GM21528 (cell line): ENCODE measurements at regions not wholly inside any gene's neighbourhood (a gene's known extent, or its start where the extent isn't known, plus 50 kb on each side); places are given as distances from the start of the nearest gene placed in this dataset.
A peak's percentile ranks its signal among the peaks of the same experiment; 100 is the strongest.

Experiments used
- ATAC-seq: cut with Tn5 transposase; IDR thresholded peaks from one replicate; pipeline ENCODE4 v1.9.1; 2021; ENCODE audit warnings: mild to moderate bottlenecking, moderate library complexity; ENCODE audit not compliant: unreplicated experiment, low FRiP score

DNA sequence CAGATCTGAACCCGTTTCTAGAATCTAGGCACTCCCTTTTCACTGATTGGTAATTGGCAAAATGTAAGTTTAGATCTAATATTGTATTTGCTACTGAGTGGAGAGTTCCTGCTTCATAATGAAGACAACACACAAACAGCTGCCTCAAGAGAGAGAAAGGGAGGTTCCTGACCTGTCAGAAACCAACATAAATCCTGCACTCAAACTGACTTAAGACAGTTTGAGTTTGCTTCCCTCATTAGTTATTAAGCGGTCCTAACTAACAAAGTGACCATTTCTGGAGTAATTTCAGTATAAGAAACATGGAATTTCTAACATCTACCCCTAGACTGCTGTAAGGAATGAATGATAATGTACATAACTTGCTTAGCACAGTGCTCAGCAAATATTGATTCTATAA, 191.2 kb downstream of the METTL4 start:
- no peak for ATAC-seq

DNA sequence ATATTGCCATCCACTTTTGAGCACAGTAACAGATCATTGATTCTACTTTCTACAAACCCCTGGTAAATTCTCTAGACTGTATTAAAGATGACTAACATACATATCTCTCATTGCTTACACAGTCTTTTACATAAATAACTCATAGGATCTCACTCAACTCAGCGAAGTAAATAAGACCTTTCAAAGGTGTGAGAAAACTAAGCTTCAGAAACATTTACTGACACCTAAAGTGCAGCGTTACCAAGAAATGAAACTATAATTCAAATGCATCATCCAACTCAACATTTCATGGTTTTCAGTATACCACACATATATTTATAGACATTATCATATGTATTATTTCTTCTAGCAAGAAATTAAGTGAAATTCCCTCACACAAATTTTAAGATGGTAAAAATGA, 189.8 kb downstream of the METTL4 start:
- ATAC-seq: no peak

DNA sequence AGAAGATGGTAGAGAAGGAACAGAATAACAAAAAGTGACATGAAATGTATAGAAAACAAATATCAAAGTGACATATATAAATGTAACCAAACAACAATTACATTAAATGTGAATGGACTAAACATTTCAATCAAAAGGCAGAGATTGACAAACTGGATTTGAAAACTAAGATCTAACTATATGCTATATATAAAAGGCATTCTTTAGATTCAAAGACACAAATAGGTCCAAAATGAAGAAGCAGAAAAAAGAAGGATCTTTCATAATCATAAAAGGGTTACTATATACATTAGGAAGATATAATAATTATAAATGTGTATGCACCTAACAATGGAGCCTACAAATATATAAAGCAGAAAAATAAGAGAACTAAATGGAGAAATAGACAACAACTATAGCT, 183.7 kb downstream of the METTL4 start:
- ATAC-seq: no peak

DNA sequence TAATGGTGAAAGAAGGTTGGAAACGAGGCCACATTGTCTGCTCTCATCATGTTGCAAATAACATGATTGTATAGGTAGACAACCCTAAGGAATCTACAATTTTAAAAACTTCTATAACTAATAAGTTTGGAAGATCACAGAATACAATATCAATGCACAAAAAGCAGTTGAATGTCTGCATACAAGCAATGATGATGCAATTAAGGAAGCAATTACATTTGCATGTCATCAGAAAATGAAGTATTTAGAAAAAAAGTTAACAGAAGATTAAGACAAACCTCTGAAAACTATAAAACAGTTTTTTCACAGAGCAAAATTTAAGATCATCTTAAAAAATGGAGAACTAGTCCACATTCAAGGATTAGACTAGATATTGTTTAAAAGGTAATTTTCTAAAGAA, 181.1 kb downstream of the METTL4 start:
- ATAC-seq: no peak

DNA sequence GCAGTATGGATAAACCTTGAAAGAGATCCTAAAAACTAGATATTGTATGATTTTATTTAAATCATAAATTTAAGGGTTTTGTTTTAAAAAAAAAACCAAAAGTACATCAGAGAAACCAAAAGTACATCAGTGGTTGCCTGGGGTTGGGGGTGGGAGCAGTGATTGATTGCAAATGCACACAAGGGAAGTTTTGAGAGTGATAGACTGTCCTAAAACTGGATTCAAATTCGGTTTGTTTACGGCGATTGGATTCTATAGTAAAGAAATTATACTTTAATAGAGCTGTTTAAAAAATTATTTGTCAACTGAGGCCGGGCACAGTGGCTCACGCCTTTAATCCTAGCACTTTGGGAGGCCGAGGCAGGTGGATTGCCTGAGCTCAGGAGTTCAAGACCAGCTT, 179.8 kb downstream of the METTL4 start:
- ATAC-seq: no peak

DNA sequence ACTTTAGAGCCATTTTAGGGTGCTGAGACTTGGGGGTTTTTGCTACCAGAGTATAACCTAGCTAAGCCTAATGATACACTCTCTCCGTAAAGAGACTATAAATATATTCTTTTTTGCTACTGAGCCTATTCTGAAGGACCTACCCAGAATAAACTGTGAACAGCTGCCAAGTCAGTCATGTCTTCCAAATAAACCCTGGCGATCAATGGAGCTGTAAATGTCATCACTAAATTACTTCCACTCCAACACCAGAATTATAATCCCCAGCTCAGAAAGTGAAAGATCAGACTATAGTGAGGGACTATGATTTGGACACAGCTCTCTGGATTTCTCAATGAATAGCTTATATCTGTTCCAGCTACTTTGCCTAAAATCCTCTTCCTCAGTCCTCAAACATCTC, 178.9 kb downstream of the METTL4 start:
- ATAC-seq: no peak

DNA sequence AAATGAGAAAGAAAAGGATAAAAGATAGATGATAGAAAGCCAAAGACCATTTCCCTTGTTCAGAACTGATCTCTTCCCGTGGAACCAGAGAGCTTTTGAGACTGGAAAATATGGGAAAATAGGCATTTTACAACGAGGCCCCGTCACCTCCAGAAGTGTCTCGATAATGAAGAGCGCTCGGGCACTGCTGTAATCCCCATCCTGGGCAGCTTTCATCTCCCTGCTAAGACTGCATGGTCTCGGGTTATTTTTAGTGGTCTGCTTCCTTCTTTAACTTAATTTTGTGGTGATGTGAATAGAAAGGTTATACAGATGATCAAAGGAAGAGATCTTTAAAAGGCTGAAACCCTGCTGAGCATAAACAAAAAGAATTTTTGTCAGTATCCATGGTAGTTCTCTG, 176.6 kb downstream of the METTL4 start:
- ATAC-seq: no peak

DNA sequence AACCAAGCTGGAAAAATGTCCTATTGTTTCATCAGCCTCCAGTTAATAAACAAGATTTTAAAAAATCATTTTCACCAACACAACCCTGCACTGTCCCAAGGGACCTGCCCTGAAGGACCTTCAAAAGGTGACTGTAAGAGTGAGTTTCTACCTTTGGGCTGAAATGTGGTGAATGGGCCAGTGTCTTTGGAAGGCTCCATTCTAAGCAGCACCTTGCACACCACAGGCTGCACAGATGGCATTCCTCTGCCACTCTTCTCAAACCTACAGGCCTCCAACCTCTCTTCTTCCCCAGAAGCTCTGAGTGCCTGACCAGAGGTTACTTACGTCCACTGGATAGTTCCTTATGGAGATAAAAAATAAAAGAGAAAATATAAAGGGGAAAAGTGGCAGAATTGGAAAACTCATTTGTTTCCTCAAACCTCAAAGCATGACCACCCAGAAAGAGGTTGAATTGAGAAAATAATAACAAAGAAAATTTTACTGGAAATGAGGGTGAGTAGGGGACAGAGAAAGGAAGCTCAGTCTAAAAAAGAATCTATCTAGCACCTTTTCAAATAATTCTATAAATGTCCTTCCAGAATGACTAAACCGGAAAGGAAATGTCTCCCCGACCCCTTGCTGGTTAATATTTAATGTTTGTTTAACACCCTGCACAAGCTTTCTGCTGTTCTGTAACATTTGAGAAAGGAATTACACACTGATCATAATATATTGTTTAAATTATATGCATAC, 175.7 kb downstream of the METTL4 start:
- ATAC-seq: peak; percentile 62

DNA sequence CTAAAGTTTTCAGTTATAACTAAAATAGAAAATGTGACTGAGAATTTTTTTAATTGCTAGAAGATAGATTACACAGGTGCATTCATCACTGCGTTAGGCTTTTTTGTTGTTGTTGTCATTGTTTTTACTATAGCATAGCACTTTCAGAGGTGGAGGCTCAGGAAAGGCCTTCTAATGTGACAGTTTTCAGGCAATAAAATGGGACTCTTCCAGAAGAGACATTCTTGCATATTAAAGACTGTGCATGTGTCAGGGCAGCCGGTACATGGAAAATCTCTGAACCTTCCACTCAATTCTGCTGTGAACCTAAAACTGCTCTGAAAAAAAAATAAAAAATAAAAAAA, 175.2 kb downstream of the METTL4 start:
- ATAC-seq: peak; percentile 29

DNA sequence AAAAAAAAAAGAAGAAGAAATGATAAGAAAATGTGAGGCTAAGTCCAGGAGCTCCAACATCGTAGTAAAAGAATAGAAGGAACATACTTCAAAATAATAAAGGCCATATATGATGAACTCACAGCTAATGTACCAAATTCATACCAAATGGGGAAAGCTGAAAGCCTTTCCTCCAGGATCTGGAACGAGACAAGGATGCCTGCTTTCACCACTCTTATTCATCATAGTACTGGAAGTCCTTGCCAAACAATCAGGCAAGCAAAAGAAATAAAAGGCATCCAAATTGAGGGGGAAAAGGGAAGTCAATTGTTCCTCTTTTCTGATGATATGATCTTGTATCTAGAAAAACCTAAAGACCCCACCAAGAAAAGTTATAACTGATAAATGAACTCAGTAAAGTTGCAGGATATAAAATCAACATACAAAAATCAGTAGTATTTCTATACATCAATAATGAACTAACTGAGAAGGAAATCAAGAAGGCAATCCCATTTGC, 170.6 kb downstream of the METTL4 start:
- ATAC-seq: no peak

DNA sequence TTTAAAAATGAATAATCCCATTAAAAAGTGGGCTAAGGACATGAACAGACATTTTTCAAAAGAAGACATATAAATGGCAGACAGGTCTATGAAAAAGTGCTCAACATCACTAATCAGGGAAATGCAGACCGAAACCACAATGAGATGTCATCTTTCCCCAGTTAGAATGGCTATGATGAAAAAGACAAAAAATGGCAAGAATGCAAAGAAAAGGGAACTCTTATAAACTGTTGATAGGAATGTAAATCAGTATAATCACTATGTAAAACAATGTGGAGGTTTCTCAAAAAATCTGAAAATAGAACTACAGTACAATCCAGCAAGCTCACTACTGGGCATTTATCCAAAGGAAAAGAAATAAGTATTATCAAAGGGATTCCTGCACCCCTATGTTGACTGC, 169.2 kb downstream of the METTL4 start:
- ATAC-seq: no peak

DNA sequence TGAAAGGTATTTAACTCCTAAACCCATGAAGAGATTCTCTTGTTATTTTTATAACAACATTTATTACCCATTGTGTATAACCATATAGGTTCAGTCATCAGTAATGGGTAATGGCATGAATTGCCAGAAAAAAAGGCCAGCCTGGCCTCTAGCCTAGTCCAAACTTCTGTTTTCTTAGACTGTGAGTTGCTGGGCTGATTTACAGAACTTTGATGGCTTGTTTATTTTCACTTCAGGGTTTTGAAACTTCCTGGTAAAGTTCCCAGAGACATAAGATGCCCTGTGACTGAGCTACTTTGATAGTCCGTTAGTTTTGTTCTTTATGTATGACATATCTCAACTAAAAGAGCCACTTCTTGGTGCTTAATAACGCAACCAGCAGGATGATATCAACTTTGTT, 164.8 kb downstream of the METTL4 start:
- no peak for ATAC-seq

DNA sequence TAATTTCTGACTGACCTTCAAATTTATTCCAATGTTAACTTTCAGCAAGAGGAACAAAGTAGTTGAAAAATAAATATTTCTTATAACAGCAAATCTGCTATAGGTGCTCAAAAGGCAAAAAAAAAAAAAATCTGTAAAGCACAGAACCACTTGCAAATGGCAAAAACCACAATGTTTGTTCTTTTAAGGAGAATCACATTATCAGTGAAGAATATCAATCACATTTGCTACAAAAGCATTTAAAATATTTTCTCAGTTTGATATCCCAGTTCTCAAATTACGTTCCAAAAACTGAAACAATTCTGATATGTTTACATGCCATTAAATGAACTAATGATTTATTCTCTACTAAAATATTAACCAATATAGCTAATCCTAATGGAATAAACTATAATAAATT, 163.3 kb downstream of the METTL4 start:
- no peak for ATAC-seq

DNA sequence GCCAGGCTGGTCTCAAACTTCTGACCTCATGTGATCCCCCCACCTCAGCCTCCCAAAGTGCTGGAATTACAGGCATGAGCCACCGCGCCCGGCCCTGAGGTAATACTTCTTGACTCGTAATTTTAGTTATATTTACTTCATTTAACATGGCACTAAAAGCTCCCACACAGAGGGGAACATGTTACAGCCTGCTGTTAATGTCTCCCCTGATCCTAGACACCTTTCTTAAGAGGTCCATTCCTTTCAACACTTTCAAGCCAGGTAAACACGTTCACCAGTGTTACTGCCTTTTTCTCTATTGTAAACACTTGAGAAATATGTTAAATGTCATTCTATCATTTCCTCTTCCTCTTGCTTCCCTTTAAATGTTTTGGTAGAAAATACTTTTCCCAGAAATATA, 161.4 kb downstream of the METTL4 start:
- no peak for ATAC-seq

DNA sequence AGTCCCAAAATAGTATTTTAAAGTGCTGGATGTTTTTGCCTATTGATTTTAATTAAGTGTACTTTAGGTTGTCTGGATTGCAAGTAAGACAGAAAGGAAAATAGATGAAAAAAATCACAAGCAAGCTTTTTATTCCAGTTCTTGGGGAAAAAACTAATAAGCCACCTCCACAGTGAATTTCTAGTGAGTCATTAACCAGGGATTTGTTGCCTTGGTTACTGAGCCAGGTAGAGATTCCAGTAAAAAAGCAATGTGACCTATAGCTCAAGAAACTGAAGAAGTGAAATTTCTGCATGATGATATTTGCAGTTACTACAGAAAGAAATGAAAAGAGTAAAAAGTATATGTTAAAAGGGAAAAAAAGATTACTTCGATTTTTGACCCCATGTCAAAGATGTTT, 160.6 kb downstream of the METTL4 start:
- ATAC-seq: no peak

DNA sequence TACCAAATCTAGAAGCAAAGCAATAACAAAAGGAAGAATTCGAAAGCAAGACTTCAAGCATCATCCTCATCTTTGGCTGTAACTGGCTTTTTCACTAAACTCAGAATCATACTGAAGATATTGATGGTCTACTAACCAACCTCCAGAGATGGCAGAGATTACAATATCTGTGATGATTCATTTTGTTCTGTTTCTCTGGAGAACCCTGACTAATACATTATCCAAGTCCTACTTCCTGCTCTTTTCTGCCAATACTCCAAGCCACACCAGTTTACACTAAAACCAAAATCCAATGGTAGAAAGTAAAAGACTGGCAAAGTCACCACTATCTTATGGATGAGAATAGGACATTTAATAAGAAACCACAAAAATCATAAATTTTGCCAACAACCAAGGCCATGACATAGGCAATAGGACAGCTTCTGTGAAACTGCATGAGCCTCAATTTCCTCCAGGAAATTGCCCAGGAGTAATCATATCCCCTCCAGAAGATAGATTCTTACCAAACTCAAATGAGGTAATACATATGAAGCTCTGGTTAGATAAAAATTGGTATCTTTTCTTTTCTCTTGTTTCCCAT, 159.8 kb downstream of the METTL4 start:
- no peak for ATAC-seq

DNA sequence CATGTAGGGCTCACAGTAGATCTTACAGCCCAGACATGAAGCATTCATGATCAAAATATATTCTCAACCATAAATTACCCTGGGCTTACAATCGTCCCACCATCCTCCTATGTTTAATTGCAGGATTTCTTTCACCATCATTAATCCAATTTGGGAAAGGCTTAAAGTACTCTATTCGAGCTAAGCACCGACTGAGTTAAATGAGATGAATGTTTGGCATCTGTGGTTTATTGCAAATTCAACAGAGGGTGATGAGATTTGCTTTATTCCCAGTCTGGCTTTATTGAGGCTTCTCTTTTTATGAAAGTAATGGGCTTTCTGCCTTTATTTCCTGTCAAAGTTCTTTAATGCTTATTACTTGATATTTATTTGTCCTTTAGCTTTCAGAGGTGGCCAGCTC, 159.0 kb downstream of the METTL4 start:
- no peak for ATAC-seq

DNA sequence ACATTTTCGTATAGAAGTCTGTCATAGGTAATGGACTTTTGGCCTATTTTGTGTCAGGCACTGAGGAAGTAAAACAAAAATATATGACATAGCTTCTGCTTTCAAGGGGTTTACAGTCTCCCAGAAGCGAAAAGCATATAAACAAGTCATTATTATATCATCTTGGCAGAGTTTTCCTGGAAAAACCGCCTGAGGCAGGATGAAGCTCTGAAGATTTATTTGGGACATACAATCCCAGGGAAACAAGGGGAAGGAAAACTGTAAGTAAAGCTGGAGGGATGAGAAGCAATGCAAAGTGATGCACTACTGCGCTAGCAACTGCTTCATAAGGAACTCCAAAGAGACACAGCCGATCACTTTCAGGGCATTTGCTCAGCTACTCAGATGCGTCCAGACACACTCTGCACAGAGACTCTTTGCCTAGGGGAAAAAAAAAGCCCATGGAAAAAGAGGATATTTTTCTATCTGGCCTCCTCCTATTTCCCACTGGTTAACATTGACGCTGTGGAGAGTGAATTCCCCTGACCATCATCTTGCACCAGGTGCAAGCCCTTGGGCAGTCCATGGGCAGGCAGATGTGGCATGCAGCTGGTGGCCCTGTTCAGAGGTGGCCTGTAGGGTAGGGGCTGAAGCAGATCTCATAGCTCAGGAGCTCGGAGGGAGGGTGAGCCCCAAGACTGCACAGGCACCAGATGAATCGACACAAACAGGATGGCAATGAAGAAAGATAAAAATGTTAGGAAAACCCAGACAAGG, 158.1 kb downstream of the METTL4 start:
- ATAC-seq: no peak

DNA sequence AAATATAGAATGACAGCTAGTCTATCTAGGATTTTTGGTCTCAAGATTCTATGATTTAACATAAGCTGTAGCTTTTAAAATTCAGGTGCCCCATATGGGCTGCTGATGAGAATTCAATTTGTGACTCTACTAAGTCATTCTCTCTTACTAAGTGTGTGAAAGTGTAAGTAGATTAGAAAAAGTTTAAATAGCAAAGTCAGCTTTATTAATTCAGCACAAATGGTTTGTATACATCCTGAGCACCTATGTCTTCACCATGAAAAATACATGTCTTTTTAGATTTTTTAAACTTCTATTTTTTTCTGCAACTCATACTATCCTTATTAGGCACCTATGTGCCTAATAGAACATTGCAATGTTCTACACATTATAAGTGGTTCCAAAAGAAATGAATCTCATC, 157.1 kb downstream of the METTL4 start:
- no peak for ATAC-seq

DNA sequence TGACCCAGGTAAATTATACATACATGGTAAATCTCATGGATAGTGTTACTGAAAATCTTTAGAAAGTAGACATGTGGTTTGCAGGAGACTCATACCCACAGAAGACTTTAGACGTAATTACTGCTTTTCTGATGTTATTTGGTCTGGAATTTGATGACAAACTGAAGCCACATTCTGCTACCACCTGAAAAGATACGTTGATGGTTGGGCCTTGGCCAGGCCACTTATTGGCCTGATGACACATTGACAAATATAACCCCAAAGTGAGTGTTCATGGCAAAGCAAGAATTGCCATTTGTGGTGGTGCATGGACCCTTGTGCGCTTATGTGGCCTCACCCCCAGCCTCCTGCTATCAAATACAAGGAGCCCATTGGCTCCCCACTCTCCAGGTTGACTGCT, 155.6 kb downstream of the METTL4 start:
- no peak for ATAC-seq

DNA sequence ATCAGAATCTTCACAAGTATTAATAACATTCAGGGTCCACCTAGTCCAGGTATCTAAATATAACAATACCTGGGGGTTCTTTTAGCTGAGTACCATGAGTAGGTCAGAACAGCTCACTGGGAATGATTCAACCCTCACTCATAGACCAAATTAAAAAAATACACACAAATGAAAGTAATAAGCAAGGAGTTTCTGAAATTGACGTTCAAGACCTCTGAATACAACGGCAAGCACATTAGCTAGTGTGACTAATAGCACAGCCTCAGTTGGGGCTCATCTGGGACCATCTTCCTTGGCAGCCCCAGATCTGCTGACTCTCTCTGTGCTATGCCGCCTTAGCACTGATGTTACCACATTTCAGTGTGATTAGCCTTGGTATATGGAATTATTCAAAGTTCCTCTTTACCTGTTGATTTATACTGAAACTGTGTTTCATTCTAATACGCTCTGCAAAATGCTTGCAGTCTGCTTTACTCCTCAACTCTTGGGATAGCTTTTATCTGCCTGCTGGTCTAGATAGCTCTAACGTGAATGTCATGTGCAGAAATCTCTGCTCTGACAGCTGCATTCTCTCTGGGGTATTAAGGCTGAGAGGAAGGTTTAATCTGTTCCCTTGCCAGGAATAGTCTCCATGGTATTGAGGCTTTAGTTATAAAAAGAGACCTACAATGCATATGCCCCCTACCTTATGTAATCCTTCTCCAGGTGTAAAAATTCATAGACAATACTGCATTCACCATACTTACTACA, 153.3 kb downstream of the METTL4 start:
- ATAC-seq: no peak
